HG02798 (cell line): ENCODE measurements at regions not wholly inside any gene's neighbourhood (a gene's known extent, or its start where the extent isn't known, plus 50 kb on each side); places are given as distances from the start of the nearest gene placed in this dataset.

ENCODE experiments used
- ATAC-seq: cut with Tn5 transposase; IDR thresholded peaks from one replicate; pipeline ENCODE4 v1.9.1; 2021; ENCODE audit warnings: mild to moderate bottlenecking; ENCODE audit not compliant: unreplicated experiment, poor library complexity

- ATAC-seq = no peak
Observed at GRCh38 chr10:44765299-44765698, 145.8 kb upstream of the TMEM72 start.

- ATAC-seq = no peak
Observed at GRCh38 chr10:44766631-44767030, 144.5 kb upstream of the TMEM72 start.

GRCh38 chr10:44769450-44769849, 141.7 kb upstream of the TMEM72 start:
- ATAC-seq = no peak

GRCh38 chr10:44771233-44771995, 139.7 kb upstream of the TMEM72 start:
- no peak for ATAC-seq

GRCh38 chr10:44773565-44773964, 137.6 kb upstream of the TMEM72 start:
- no peak for ATAC-seq

GRCh38 chr10:44774676-44775401, 136.3 kb upstream of the TMEM72 start:
- no peak for ATAC-seq

- ATAC-seq = no peak
Observed at GRCh38 chr10:44775402-44775741, 135.8 kb upstream of the TMEM72 start.

- no peak for ATAC-seq
Observed at GRCh38 chr10:44776181-44776580, 135.0 kb upstream of the TMEM72 start.

GRCh38 chr10:44779511-44779910, 131.6 kb upstream of the TMEM72 start:
- no peak for ATAC-seq

GRCh38 chr10:44780426-44780825, 130.7 kb upstream of the TMEM72 start:
- ATAC-seq = no peak

- no peak for ATAC-seq
Observed at GRCh38 chr10:44781131-44781530, 130.0 kb upstream of the TMEM72 start.

- ATAC-seq = no peak
Observed at GRCh38 chr10:44786286-44786850, 124.8 kb upstream of the TMEM72 start.

GRCh38 chr10:44787480-44788075, 123.6 kb upstream of the TMEM72 start:
- ATAC-seq = no peak

GRCh38 chr10:44788147-44789129, 122.7 kb upstream of the TMEM72 start:
- no peak for ATAC-seq

- no peak for ATAC-seq
Observed at GRCh38 chr10:44792119-44792775, 118.9 kb upstream of the TMEM72 start.

- no peak for ATAC-seq
Observed at GRCh38 chr10:44799966-44800365, 111.2 kb upstream of the TMEM72 start.

GRCh38 chr10:44801383-44802327, 109.5 kb upstream of the TMEM72 start:
- ATAC-seq = no peak

- no peak for ATAC-seq
Observed at GRCh38 chr10:44803862-44804261, 107.3 kb upstream of the TMEM72 start.
